ENCODE measurements at regions not wholly inside any gene's neighbourhood (a gene's known extent, or its start where the extent isn't known, plus 50 kb on each side); places are given as distances from the start of the nearest gene placed in this dataset.

GRCh38 chr6:41428996-41429421 is 93.6 kb downstream of the NCR2 start:
- Histone ChIP-seq H3K27ac (ENCODE audit: low read depth in 2 of 2, low read length in 1 of 2) (no peak overlapping the region), H2AFZ (ENCODE audit: low read depth) (no peak overlapping the region), H3K4me2 (no peak overlapping the region), H3K36me3 (replicated peaks in 1 of 2; ENCODE audit: control insufficient read depth in 1 of 2, insufficient read depth in 2 of 2, low read length in 1 of 2) (no peaks in the 10 kb centered on the region), H3K9me3 (no peaks in the 10 kb centered on the region), H3F3A (replicated peaks; ENCODE audit: insufficient read depth) (peaks cover 4% of the 10 kb centered on the region), H4K20me1 (ENCODE audit: insufficient read depth) (no peaks in the 10 kb centered on the region), H3K79me2 (ENCODE audit: insufficient read depth) (no peaks in the 10 kb centered on the region), H3K4me3 (ENCODE audit: low read depth in 2 of 2, low read length in 1 of 2) (no peak overlapping the region), H3K9me2 (no peaks in the 10 kb centered on the region), H3K9ac (no peak overlapping the region), H3K4me1 (ENCODE audit: control insufficient read depth in 1 of 2, insufficient read depth in 2 of 2, low read depth in 1 of 2, low read length in 1 of 2) (peaks cover 4 to 17% of the 10 kb centered on the region in 2 experiments; a peak in 1 of 4 replicates), H3K27me3 (ENCODE audit: insufficient read depth) (peaks cover 27% of the 10 kb centered on the region)
- POLR2A ChIA-PET = no interaction called here
- DNase-seq = no peak
- CTCF ChIA-PET = interaction anchor here (1.0 to 1.5 kb wide), 8 partner anchors 14 to 255 kb away, joined by 3 to 11 read pairs (median 4); no protein-coding TSS in a partner anchor
- TF ChIP-seq USF2 (IDR thresholded peaks at IDR 0.05; ENCODE audit: borderline replicate concordance, low read depth, low read length) = no peak
- no peak for TF ChIP-seq RAD21 (IDR thresholded peaks at IDR 0.05; ENCODE audit: low read length)
- TF ChIP-seq GABPA (IDR thresholded peaks at IDR 0.05; ENCODE audit: low read depth) = no peak
- TF ChIP-seq POLR2AphosphoS5 (IDR thresholded peaks at IDR 0.05; ENCODE audit: low read depth, low read length) = no peak
- no peak for TF ChIP-seq MEF2A (IDR thresholded peaks at IDR 0.05; ENCODE audit: borderline replicate concordance, low read depth)
- no peak for TF ChIP-seq RFX5 (IDR thresholded peaks at IDR 0.05; ENCODE audit: low read length)
- TF ChIP-seq IRF3 (IDR thresholded peaks at IDR 0.05; ENCODE audit: low read depth, low read length) = no peak
- no peak for TF ChIP-seq CHD2 (IDR thresholded peaks at IDR 0.05; ENCODE audit: low read length, partially characterized antibody)
- no peak for TF ChIP-seq YY1 (IDR thresholded peaks at IDR 0.05; ENCODE audit: low read depth)
- TF ChIP-seq EZH2phosphoT487 (IDR thresholded peaks at IDR 0.05; ENCODE audit: borderline replicate concordance, low read depth) = no peak
- TF ChIP-seq ELF1 (IDR thresholded peaks at IDR 0.05) = no peak
- no peak for TF ChIP-seq FOXJ3 (CRISPR knock-in tag; IDR thresholded peaks at IDR 0.05)
- TF ChIP-seq FOXM1 (IDR thresholded peaks at IDR 0.05; ENCODE audit: low read depth) = no peak
- no peak for TF ChIP-seq PBX3 (IDR thresholded peaks at IDR 0.05)
- TF ChIP-seq JUND (IDR thresholded peaks at IDR 0.05) = no peak
- TF ChIP-seq FOSL2 (IDR thresholded peaks at IDR 0.05; ENCODE audit: borderline replicate concordance, low read depth) = no peak
- TF ChIP-seq SIN3A (IDR thresholded peaks at IDR 0.05; ENCODE audit: borderline replicate concordance, low read depth, low read length) = no peak
- no peak for TF ChIP-seq SMC3 (IDR thresholded peaks at IDR 0.05; ENCODE audit: low read depth, low read length)
- TF ChIP-seq ZBTB33 (IDR thresholded peaks at IDR 0.05; ENCODE audit: borderline replicate concordance, low read depth) = no peak
- 19% methylated on average over 4 of the region's 5 CpGs for WGBS (ENCODE audit: low lambda C conversion rate)

Data from SK-N-SH (cell line).